ENCODE measurements at regions not wholly inside any gene's neighbourhood (a gene's known extent, or its start where the extent isn't known, plus 50 kb on each side); places are given as distances from the start of the nearest gene placed in this dataset.

DNA sequence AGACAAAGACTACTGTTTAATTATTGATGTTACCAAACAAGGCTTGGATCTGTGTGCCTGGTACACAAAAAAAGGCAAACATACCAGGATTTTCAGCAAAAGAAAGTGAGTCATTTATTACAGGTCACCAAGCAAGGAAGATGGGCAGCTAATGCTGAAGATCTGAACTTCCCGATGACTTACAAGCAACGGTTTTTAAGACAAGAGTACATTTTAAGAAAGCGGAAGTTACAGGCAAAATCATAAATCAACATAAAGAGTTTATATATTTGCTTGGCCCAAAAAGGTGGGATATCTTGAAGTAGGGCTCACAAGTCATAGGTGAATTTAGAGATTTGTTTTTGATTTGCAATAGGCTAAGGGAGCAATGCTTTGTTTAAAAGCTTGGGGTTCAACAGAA, 125.4 kb upstream of the SPATA16 start:
- no peak overlapping the region for H3K4me2 ChIP-seq (ENCODE audit: insufficient read depth, low read length)
- no peaks in the 10 kb centered on the region for H4K20me1 ChIP-seq (replicated peaks; ENCODE audit: control insufficient read depth, extremely low read depth, insufficient read depth, low read length)
- CTCF ChIA-PET: no interaction called here
- no peak overlapping the region for H3K9ac ChIP-seq (replicated peaks; ENCODE audit: extremely low read depth, insufficient read depth, low read length)
- H3K79me2 ChIP-seq (ENCODE audit: control insufficient read depth, insufficient read depth, low read length): no peaks in the 10 kb centered on the region
- dilution Hi-C loops (cut with MboI; ENCODE audit: extremely low pct_ligation_motif_present, low sequenced_read_pairs): no loop called here
- BruUV-seq (replicated peaks): no TSS peak
- POLR2A ChIA-PET: no interaction called here
- H3K4me3 ChIP-seq (replicated peaks in 1 of 3; ENCODE audit: insufficient read depth in 1 of 3, low read depth in 1 of 3, low read length in 3 of 3): no peak overlapping the region
- TF ChIP-seq JUN (IDR thresholded peaks at IDR 0.05; ENCODE audit: borderline replicate concordance, insufficient read depth, insufficient read length, low read depth) (no peak), POLR2AphosphoS5 (IDR thresholded peaks at IDR 0.05; ENCODE audit: insufficient read depth, low read depth, low read length) (no peak), GATA2 (IDR thresholded peaks at IDR 0.05; ENCODE audit: insufficient read depth, insufficient read length, low read depth, low read length) (no peak), EZH2 (IDR thresholded peaks at IDR 0.05; ENCODE audit: borderline replicate concordance, low read depth, low read length, severe bottlenecking) (no peak), FOS (IDR thresholded peaks at IDR 0.05; ENCODE audit: borderline replicate concordance, insufficient read depth, low read length) (no peak), MYC (IDR thresholded peaks at IDR 0.05; ENCODE audit: low read depth, low read length) (no peak), POLR2A (IDR thresholded peaks at IDR 0.05; ENCODE audit: low read depth, low read length) (no peak)
- TF ChIP-seq, protein P1, sequence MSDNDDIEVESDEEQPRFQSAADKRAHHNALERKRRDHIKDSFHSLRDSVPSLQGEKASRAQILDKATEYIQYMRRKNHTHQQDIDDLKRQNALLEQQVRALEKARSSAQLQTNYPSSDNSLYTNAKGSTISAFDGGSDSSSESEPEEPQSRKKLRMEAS (IDR thresholded peaks at IDR 0.05; ENCODE audit: insufficient read depth, insufficient read length): no peak
- TF ChIP-seq, protein P2, sequence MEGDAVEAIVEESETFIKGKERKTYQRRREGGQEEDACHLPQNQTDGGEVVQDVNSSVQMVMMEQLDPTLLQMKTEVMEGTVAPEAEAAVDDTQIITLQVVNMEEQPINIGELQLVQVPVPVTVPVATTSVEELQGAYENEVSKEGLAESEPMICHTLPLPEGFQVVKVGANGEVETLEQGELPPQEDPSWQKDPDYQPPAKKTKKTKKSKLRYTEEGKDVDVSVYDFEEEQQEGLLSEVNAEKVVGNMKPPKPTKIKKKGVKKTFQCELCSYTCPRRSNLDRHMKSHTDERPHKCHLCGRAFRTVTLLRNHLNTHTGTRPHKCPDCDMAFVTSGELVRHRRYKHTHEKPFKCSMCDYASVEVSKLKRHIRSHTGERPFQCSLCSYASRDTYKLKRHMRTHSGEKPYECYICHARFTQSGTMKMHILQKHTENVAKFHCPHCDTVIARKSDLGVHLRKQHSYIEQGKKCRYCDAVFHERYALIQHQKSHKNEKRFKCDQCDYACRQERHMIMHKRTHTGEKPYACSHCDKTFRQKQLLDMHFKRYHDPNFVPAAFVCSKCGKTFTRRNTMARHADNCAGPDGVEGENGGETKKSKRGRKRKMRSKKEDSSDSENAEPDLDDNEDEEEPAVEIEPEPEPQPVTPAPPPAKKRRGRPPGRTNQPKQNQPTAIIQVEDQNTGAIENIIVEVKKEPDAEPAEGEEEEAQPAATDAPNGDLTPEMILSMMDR (IDR thresholded peaks at IDR 0.05; ENCODE audit: extremely low read depth in 1 of 2, insufficient read depth in 1 of 2, low read depth in 1 of 2, low read length in 2 of 2): no peak
- no peak overlapping the region for H2AFZ ChIP-seq (ENCODE audit: low read depth, low read length)
- H3K9me3 ChIP-seq (replicated peaks; ENCODE audit: control insufficient read depth, insufficient read depth, low read length): no peaks in the 10 kb centered on the region
- H3K27ac ChIP-seq (ENCODE audit: insufficient read depth, low read depth, low read length): no peak overlapping the region
- no peaks in the 10 kb centered on the region for H3K36me3 ChIP-seq (ENCODE audit: control insufficient read depth in 2 of 2, extremely low read depth in 1 of 2, insufficient read depth in 2 of 2, low read length in 2 of 2)
- H3K27me3 ChIP-seq (ENCODE audit: control insufficient read depth in 2 of 2, insufficient read depth in 2 of 2, low read length in 2 of 2): peaks cover 2% of the 10 kb centered on the region in 2 experiments
- no peak for FAIRE-seq
- DNase-seq (ENCODE audit: low read depth, low spot score): no peak
- H3K9me1 ChIP-seq (replicated peaks; ENCODE audit: control insufficient read depth, extremely low read depth, insufficient read depth, low read length): no peaks in the 10 kb centered on the region
- no peaks in the 10 kb centered on the region for H3K4me1 ChIP-seq (ENCODE audit: control insufficient read depth, extremely low read depth, insufficient read depth, low read length)
- intact Hi-C loops (cut with micrococcal nuclease): no loop called here

Measured in endothelial cell of umbilical vein (primary cell).